Keratinocyte (primary cell): ENCODE measurements at regions not wholly inside any gene's neighbourhood (a gene's known extent, or its start where the extent isn't known, plus 50 kb on each side); places are given as distances from the start of the nearest gene placed in this dataset.

Source experiments
- CTCF ChIP-seq, 3 experiments: IDR thresholded peaks in 1 of 3; conservative IDR thresholded peaks in 1 of 3; optimal IDR thresholded peaks in 1 of 3; 2 replicates in 2 of 3; 3 replicates in 1 of 3; pipeline versions ENCODE3 to v1.5.1; 2011; ENCODE audit warnings: low read length in 3 of 3, mild to moderate bottlenecking in 3 of 3, moderate library complexity in 2 of 3, control low read depth in 1 of 3, inconsistent platforms in 1 of 3; ENCODE audit not compliant: insufficient read depth in 2 of 3; ENCODE audit errors: extremely low read depth in 1 of 3
- EZH2 ChIP-seq: IDR thresholded peaks from one replicate; pipeline ENCODE4 v1.6.1; 2012; ENCODE audit warnings: inconsistent platforms, mild to moderate bottlenecking, low read length, moderate library complexity

GRCh38 chr11:28383456-28383855, 275.3 kb downstream of the METTL15 start:
- no peak for TF ChIP-seq CTCF (optimal IDR thresholded peaks at IDR 0.05 in 1 of 3, IDR thresholded peaks at IDR 0.05 in 1 of 3, conservative IDR thresholded peaks at IDR 0.05 in 1 of 3; ENCODE audit: extremely low read depth in 1 of 3, insufficient read depth in 2 of 3, low read length in 3 of 3)
- no peak for TF ChIP-seq EZH2
